ENCODE measurements at regions not wholly inside any gene's neighbourhood (a gene's known extent, or its start where the extent isn't known, plus 50 kb on each side); places are given as distances from the start of the nearest gene placed in this dataset.

DNA sequence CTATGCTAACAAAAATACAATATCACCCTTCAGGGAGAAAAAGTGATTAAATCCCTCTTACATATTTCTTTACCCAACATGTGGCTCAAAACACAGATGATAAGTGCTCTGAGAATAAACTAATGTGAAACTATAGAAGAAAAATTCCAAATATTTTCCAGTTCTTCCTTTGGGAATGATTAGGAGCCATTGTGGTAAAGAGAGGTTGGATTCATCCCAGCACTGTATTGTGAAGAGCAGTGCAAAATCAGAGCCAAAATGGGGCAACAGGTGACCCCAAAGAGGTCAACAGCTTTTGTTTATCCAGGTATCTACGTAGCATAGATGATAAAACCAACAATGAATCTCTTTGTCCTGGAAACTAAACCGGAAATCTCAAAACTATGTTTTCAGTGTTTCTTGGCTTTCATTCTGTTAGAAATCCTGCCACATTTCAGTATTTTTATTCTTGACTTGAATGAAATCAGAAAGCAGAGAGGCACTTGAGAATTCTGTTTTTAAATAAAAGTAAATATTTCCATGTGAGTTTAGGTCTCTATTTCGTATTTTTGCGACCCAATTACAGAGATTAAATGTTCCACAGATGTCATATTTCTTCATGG is 120.4 kb upstream of the FST start:
- no peak for TF ChIP-seq CTCF (IDR thresholded peaks at IDR 0.05)

- no peak for TF ChIP-seq CTCF (IDR thresholded peaks at IDR 0.05)
These were observed 119.6 kb upstream of the FST start for GRCh38 chr5:53360811-53361210.

DNA sequence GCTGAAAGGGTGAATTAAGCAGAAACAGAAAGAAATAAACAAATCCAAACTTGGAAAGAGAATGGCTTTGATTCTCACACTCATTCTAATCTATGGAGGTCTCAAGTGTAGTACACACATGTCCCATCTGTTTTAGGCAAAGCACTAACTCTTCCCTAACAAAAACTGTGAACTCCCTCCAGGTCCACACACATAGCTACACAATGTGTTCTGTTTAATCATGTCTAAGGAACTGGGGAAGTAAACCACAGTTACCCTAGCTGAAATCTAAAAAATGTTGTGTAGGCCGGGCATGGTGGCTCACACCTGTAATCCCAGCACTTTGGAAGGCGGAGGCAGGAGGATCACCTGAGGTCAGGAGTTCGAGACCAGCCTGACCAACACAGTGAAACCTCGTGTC is 118.7 kb upstream of the FST start:
- no peak for TF ChIP-seq CTCF (IDR thresholded peaks at IDR 0.05)

DNA sequence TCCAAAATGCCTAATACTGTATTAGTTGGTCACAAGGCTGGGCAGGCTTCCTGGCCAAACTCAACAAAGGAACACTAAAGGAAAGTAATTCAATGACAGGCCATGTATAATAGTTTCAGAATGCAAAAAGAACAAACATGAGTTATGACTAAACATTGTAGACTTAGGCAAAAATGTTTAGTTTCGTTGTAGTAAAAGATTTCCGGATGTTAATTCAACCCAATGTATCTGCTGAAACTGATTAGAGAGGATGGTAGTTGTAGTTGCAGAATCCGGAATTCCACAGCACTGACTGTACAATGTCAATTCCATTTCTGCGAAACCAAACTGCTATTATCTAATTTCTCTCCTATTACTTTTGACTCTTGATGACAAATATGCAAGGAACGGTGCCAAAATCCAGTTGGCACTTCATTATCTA is 117.9 kb upstream of the FST start:
- TF ChIP-seq CTCF (IDR thresholded peaks at IDR 0.05): no peak

- TF ChIP-seq CTCF (IDR thresholded peaks at IDR 0.05): no peak
These were observed 116.4 kb upstream of the FST start for GRCh38 chr5:53364061-53364460.

DNA sequence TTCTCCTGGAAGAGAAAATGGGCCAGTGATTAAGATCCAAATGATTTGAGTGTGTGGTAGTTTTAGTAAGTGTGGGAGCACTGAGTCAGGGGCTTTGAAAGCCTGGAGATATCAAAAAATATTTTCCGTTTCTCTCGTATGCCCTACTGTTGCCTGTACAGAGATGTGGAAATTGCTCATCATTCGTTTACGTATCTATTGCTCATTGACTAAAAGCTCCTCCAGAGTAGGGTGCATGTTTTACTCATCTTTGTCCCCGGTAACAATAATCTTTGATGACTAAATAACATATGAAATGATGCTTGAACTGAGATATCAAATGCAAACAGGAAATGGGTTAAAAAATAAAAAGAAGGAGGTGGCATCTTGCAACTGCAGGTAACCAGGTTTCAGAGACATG is 114.2 kb upstream of the FST start:
- TF ChIP-seq CTCF (IDR thresholded peaks at IDR 0.05): no peak

- TF ChIP-seq CTCF (IDR thresholded peaks at IDR 0.05): no peak
These were observed 112.7 kb upstream of the FST start for GRCh38 chr5:53367727-53368126.

DNA sequence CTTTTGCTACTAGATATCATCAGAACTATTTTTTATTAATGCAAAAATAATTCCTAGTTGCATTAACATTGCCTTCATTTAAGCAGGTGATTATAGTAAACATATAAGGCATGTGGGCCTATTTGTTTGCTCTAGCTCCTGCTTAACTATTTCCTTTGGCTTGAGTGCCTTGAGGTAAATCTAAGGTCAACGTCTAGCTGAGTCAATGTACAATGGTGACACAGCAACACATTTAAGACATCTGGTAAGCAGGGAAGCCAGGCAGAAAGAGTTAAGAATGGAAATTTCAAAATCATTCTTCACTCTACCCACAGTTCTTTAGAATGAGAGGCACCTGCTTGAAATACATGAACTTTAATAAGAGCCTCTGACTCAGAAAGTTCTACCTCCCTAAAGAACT is 111.9 kb upstream of the FST start:
- TF ChIP-seq CTCF (IDR thresholded peaks at IDR 0.05): no peak

Measured in LNCAP (cell line).